ENCODE measurements at regions not wholly inside any gene's neighbourhood (a gene's known extent, or its start where the extent isn't known, plus 50 kb on each side); places are given as distances from the start of the nearest gene placed in this dataset.

DNA sequence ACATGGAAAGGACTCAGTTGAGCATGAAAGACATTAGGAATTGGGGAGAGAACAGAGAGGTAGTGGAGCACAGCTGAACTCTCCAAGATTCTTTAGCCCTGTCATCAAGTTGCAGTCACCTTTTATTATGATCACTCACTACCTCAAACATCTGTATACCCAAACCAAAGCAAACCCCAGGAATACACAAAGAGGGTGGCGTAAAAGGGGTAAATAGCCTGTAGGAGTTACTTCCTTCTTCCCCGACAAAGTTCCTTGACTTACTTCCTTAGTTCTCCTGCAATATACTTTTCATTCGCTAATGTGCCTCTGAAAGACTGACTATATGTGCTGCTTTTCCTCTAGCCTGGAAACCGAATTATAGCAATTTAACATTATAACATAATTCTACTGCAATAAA, 159.9 kb downstream of the SPRY1 start:
- intact Hi-C loops (cut with micrococcal nuclease; ENCODE audit: unreplicated experiment): no loop called here
- H3K79me2 ChIP-seq (ENCODE audit: insufficient read depth, low read depth, low read length): no peaks in the 10 kb centered on the region
- ChIA-PET POLR2A (no interaction called here), CTCF (ENCODE audit: unreplicated experiment) (no interaction called here)
- H3K9me2 ChIP-seq (ENCODE audit: insufficient read depth, low read length): no peaks in the 10 kb centered on the region
- BruUV-seq (replicated peaks): no TSS peak
- H3K36me3 ChIP-seq (ENCODE audit: insufficient read depth, low read length): no peaks in the 10 kb centered on the region
- H3K4me2 ChIP-seq (ENCODE audit: low read length): no peak overlapping the region
- H3K4me3 ChIP-seq (ENCODE audit: low read depth, low read length, poor library complexity, severe bottlenecking): no peak overlapping the region
- no peaks in the 10 kb centered on the region for H4K20me1 ChIP-seq (ENCODE audit: insufficient read depth, low read length)
- no peak overlapping the region for H3K27ac ChIP-seq (ENCODE audit: low read depth, low read length, poor library complexity, severe bottlenecking)
- H3K9me3 ChIP-seq (ENCODE audit: low read length): no peaks in the 10 kb centered on the region
- TF ChIP-seq EZH2phosphoT487 (IDR thresholded peaks at IDR 0.05; ENCODE audit: borderline replicate concordance, low read depth, low read length) (no peak), CTCF (conservative IDR thresholded peaks at IDR 0.05; ENCODE audit: low read length) (no peak)
- no peak for DNase-seq (ENCODE audit: low spot score)
- H2AFZ ChIP-seq (ENCODE audit: low read length): no peak overlapping the region
- no peaks in the 10 kb centered on the region for H3K4me1 ChIP-seq (ENCODE audit: insufficient read depth, low read length, poor library complexity, severe bottlenecking)

DNA sequence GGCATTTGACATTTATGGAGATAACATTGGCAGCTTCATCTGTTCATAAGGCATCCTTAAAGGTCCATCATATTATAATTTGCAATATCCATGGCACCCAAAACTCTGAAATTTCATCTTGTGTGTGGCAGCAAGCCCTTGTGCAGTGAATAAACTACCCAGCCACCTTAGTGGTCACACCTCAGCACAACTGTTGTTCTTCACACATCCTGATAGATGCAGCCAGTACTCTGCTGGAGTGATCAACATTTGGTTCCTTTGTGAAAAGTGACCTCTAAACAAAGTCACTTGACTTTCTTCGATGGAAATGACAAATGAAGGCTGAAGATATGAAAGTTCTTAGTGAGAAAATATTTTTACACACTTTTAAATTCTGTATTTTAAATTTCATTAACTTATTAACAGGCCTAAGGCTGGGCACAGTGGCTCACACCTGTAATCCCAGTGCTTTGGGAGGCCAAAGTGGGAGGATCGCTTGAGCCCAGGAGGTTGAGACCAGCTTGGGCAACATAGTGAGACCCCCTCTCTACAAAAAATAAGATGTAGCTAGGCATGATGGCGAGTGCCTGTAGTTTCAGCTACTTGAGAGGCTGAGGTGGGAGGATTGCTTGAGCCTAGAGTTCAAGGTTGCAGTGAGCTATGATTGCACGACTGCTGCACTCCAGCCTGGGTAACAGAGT, 161.4 kb downstream of the SPRY1 start:
- H3K4me3 ChIP-seq (ENCODE audit: low read depth, low read length, poor library complexity, severe bottlenecking): no peak overlapping the region
- H3K4me2 ChIP-seq (ENCODE audit: low read length): no peak overlapping the region
- no peak for DNase-seq (ENCODE audit: low spot score)
- no peak overlapping the region for H2AFZ ChIP-seq (ENCODE audit: low read length)
- POLR2A ChIA-PET: interaction anchor here (0.9 kb wide), 1 partner anchor 33 kb away, joined by 6 read pairs; no protein-coding TSS in a partner anchor
- CTCF ChIA-PET (ENCODE audit: unreplicated experiment): no interaction called here
- H3K9me3 ChIP-seq (ENCODE audit: low read length): no peaks in the 10 kb centered on the region
- H3K36me3 ChIP-seq (ENCODE audit: insufficient read depth, low read length): no peaks in the 10 kb centered on the region
- no peaks in the 10 kb centered on the region for H3K4me1 ChIP-seq (ENCODE audit: insufficient read depth, low read length, poor library complexity, severe bottlenecking)
- no peaks in the 10 kb centered on the region for H3K79me2 ChIP-seq (ENCODE audit: insufficient read depth, low read depth, low read length)
- BruUV-seq (replicated peaks): no TSS peak
- no peak overlapping the region for H3K27ac ChIP-seq (ENCODE audit: low read depth, low read length, poor library complexity, severe bottlenecking)
- intact Hi-C loops (cut with micrococcal nuclease; ENCODE audit: unreplicated experiment): no loop called here
- H3K9me2 ChIP-seq (ENCODE audit: insufficient read depth, low read length): no peaks in the 10 kb centered on the region
- no peak for TF ChIP-seq EZH2phosphoT487 (IDR thresholded peaks at IDR 0.05; ENCODE audit: borderline replicate concordance, low read depth, low read length)
- no peaks in the 10 kb centered on the region for H4K20me1 ChIP-seq (ENCODE audit: insufficient read depth, low read length)

- Histone ChIP-seq H3K9me2 (ENCODE audit: insufficient read depth, low read length) (no peaks in the 10 kb centered on the region), H3K4me2 (ENCODE audit: low read length) (no peak overlapping the region), H3K4me1 (ENCODE audit: insufficient read depth, low read length, poor library complexity, severe bottlenecking) (no peaks in the 10 kb centered on the region), H3K79me2 (ENCODE audit: insufficient read depth, low read depth, low read length) (no peaks in the 10 kb centered on the region), H3K9me3 (ENCODE audit: low read length) (no peaks in the 10 kb centered on the region), H2AFZ (ENCODE audit: low read length) (no peak overlapping the region), H4K20me1 (ENCODE audit: insufficient read depth, low read length) (no peaks in the 10 kb centered on the region), H3K4me3 (ENCODE audit: low read depth, low read length, poor library complexity, severe bottlenecking) (no peak overlapping the region), H3K36me3 (ENCODE audit: insufficient read depth, low read length) (no peaks in the 10 kb centered on the region), H3K27ac (ENCODE audit: low read depth, low read length, poor library complexity, severe bottlenecking) (no peak overlapping the region)
- no TSS peak for BruUV-seq (replicated peaks)
- CTCF ChIA-PET (ENCODE audit: unreplicated experiment): no interaction called here
- no peak for DNase-seq (ENCODE audit: low spot score)
- no peak for TF ChIP-seq CTCF (conservative IDR thresholded peaks at IDR 0.05; ENCODE audit: low read length)
- TF ChIP-seq EZH2phosphoT487 (IDR thresholded peaks at IDR 0.05; ENCODE audit: borderline replicate concordance, low read depth, low read length): no peak
- POLR2A ChIA-PET: no interaction called here
- intact Hi-C loops (cut with micrococcal nuclease; ENCODE audit: unreplicated experiment): no loop called here
These were observed 162.3 kb downstream of the SPRY1 start for GRCh38 chr4:123558865-123559264.

Data from OCI-LY7 (cell line).